Breast epithelium (tissue), 3 donors: ENCODE measurements at regions not wholly inside any gene's neighbourhood (a gene's known extent, or its start where the extent isn't known, plus 50 kb on each side); places are given as distances from the start of the nearest gene placed in this dataset.

ENCODE experiments used
- CTCF ChIP-seq, 3 donors: fragments of 450-650 bp; IDR thresholded peaks; one replicate each; pipeline ENCODE4 v1.5.1; 2016 to 2017; ENCODE audit warnings: antibody characterized with exemption in 3 of 3, mild to moderate bottlenecking in 3 of 3, moderate library complexity in 3 of 3
- POLR2A ChIP-seq: fragments of 450-650 bp; IDR thresholded peaks from one replicate; pipeline ENCODE4 v1.6.1; 2016; ENCODE audit warnings: antibody characterized with exemption, mild to moderate bottlenecking, moderate library complexity
- POLR2AphosphoS5 ChIP-seq, 3 donors: sonication (generic); formaldehyde crosslinking; IDR thresholded peaks; one replicate each; pipeline ENCODE4 v1.6.1; 2017; ENCODE audit warnings: antibody characterized with exemption in 3 of 3

GRCh38 chr16:10318798-10319500 is 66.9 kb upstream of the ATF7IP2 start:
- no peak for TF ChIP-seq POLR2AphosphoS5 (IDR thresholded peaks at IDR 0.05)
- TF ChIP-seq CTCF (IDR thresholded peaks at IDR 0.05): no peak
- TF ChIP-seq POLR2A: no peak
